HG03103 (cell line): ENCODE measurements at regions not wholly inside any gene's neighbourhood (a gene's known extent, or its start where the extent isn't known, plus 50 kb on each side); places are given as distances from the start of the nearest gene placed in this dataset.
"Not testable (repeated sequence)": the region's sequence is repeated elsewhere in the genome, so short reads cannot be mapped to it uniquely, and the experiment has no call there.

Source experiments
- ATAC-seq: cut with Tn5 transposase; IDR thresholded peaks from one replicate; pipeline ENCODE4 v1.9.1; 2021; ENCODE audit warnings: low read depth; ENCODE audit not compliant: unreplicated experiment

GRCh38 chr6:98088537-98088936 is 745.8 kb upstream of the POU3F2 start:
- ATAC-seq, result not testable (repeated sequence)

GRCh38 chr6:98092331-98092730 is 742.0 kb upstream of the POU3F2 start:
- ATAC-seq, result no peak

GRCh38 chr6:98094696-98095095 is 739.7 kb upstream of the POU3F2 start:
- no peak for ATAC-seq

GRCh38 chr6:98107801-98108200 is 726.6 kb upstream of the POU3F2 start:
- no peak for ATAC-seq

GRCh38 chr6:98116455-98116854 is 717.9 kb upstream of the POU3F2 start:
- ATAC-seq, result no peak

GRCh38 chr6:98117068-98117467 is 717.3 kb upstream of the POU3F2 start:
- ATAC-seq, result no peak

GRCh38 chr6:98118397-98119045 is 715.9 kb upstream of the POU3F2 start:
- ATAC-seq, result no peak

GRCh38 chr6:98124171-98124570 is 710.2 kb upstream of the POU3F2 start:
- ATAC-seq, result no peak

- ATAC-seq, result no peak
Observed at GRCh38 chr6:98131290-98131990, 702.9 kb upstream of the POU3F2 start.

- ATAC-seq, result no peak
Observed at GRCh38 chr6:98136333-98136732, 698.0 kb upstream of the POU3F2 start.

- ATAC-seq, result no peak
Observed at GRCh38 chr6:98137391-98137790, 697.0 kb upstream of the POU3F2 start.

GRCh38 chr6:98142839-98143238 is 691.5 kb upstream of the POU3F2 start:
- ATAC-seq, result no peak

- no peak for ATAC-seq
Observed at GRCh38 chr6:98146656-98147055, 687.7 kb upstream of the POU3F2 start.

- ATAC-seq, result no peak
Observed at GRCh38 chr6:98156580-98156979, 677.8 kb upstream of the POU3F2 start.

GRCh38 chr6:98179606-98180005 is 654.8 kb upstream of the POU3F2 start:
- ATAC-seq, result no peak

GRCh38 chr6:98200084-98200483 is 634.3 kb upstream of the POU3F2 start:
- no peak for ATAC-seq

GRCh38 chr6:98203170-98203806 is 631.1 kb upstream of the POU3F2 start:
- no peak for ATAC-seq

- ATAC-seq, result no peak
Observed at GRCh38 chr6:98212468-98212867, 621.9 kb upstream of the POU3F2 start.

GRCh38 chr6:98215531-98215930 is 618.8 kb upstream of the POU3F2 start:
- no peak for ATAC-seq

- ATAC-seq, result no peak
Observed at GRCh38 chr6:98230250-98230649, 604.1 kb upstream of the POU3F2 start.

GRCh38 chr6:98239057-98239456 is 595.3 kb upstream of the POU3F2 start:
- ATAC-seq, result no peak

- ATAC-seq, result no peak
Observed at GRCh38 chr6:98241630-98242029, 592.7 kb upstream of the POU3F2 start.
